Sigmoid colon (tissue), 4 donors: ENCODE measurements at regions not wholly inside any gene's neighbourhood (a gene's known extent, or its start where the extent isn't known, plus 50 kb on each side); places are given as distances from the start of the nearest gene placed in this dataset.

Experiments used
- CTCF ChIP-seq, 4 experiments: fragments of 450-650 bp in 3 of 4; fragments of 200-600 bp in 1 of 4; IDR thresholded peaks; one replicate each; pipeline ENCODE4 v1.5.1; 2016 to 2019; ENCODE audit warnings: antibody characterized with exemption in 4 of 4, mild to moderate bottlenecking in 3 of 4, moderate library complexity in 2 of 4
- EP300 ChIP-seq, 4 donors: sonication (generic); formaldehyde crosslinking; IDR thresholded peaks; one replicate each; pipeline ENCODE4 v1.6.1; 2017; ENCODE audit warnings: antibody characterized with exemption in 4 of 4
- POLR2A ChIP-seq, 2 donors: fragments of 450-650 bp; IDR thresholded peaks; one replicate each; pipeline ENCODE4 v1.6.1; 2016; ENCODE audit warnings: antibody characterized with exemption in 2 of 2, mild to moderate bottlenecking in 2 of 2, moderate library complexity in 2 of 2
- POLR2AphosphoS5 ChIP-seq, 4 donors: sonication (generic); formaldehyde crosslinking; IDR thresholded peaks; one replicate each; pipeline ENCODE4 v1.6.1; 2017; ENCODE audit warnings: antibody characterized with exemption in 4 of 4

GRCh38 chr15:39494462-39494861, 86.4 kb upstream of the THBS1 start:
- no peak for TF ChIP-seq CTCF (IDR thresholded peaks at IDR 0.05)
- no peak for TF ChIP-seq EP300 (IDR thresholded peaks at IDR 0.05)
- no peak for TF ChIP-seq POLR2A (IDR thresholded peaks at IDR 0.05)
- no peak for TF ChIP-seq POLR2AphosphoS5 (IDR thresholded peaks at IDR 0.05)
